GM06990 (cell line): ENCODE measurements at regions not wholly inside any gene's neighbourhood (a gene's known extent, or its start where the extent isn't known, plus 50 kb on each side); places are given as distances from the start of the nearest gene placed in this dataset.
A peak's percentile ranks its signal among the peaks of the same experiment; 100 is the strongest.

Source experiments
- DNase-seq: peaks from one replicate; pipeline ENCODE4 v3.0.0-alpha.2; 2011; ENCODE audit not compliant: insufficient read length; ENCODE audit errors: extremely low read depth
- H3K27me3 ChIP-seq: replicated peaks from 2 replicates; pipeline ENCODE4 v1.6.0; 2011; ENCODE audit warnings: low read length; ENCODE audit not compliant: control insufficient read depth, insufficient read depth
- H3K36me3 ChIP-seq: 2 replicates; pipeline ENCODE4 v1.5.1; 2011; ENCODE audit warnings: low read length; ENCODE audit not compliant: control insufficient read depth, insufficient read depth
- H3K4me3 ChIP-seq: replicated peaks from 2 replicates; pipeline ENCODE4 v1.5.1; 2011; ENCODE audit warnings: low read depth, mild to moderate bottlenecking, control low read depth, low read length
- TF ChIP-seq, protein P1 (sequence below): IDR thresholded peaks from 2 replicates; pipeline ENCODE4 v1.5.1; 2011; ENCODE audit warnings: low read length, control low read depth, mild to moderate bottlenecking, inconsistent platforms; ENCODE audit not compliant: insufficient read depth, poor library complexity, severe bottlenecking

DNA sequence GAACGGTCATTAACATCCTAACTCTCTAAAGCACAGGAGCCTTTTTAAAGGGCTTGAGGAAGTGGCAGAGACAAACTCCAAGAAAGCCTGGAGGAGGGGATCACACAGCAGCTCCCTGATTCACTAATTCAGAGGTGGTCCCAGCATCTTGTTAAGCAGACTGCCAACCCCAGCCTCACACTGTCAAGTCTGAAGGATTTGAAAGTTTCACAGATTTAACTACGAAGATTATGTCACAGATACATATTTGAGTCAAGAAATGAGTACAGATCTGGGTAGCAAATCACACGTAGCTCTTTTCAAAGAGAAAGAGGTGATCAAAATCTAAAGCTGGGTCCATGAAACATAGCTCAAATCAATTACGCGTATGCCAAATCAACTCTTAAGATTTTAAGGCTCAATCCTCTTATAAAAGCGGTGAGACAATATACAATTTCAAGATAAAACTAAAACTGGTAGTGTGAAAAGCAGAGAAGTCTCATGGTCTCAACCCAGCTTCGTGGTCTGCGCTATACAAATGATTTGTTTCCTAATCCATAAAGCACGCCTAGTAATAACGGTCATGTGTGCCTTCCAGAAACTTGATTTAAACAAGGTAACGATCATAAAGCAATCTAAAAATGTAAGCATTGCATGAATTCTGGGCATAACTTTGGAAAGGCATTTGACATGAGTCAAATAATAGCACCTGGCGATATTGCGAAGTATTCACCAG is 229.9 kb upstream of the MKLN1 start:
- TF ChIP-seq, protein P1, sequence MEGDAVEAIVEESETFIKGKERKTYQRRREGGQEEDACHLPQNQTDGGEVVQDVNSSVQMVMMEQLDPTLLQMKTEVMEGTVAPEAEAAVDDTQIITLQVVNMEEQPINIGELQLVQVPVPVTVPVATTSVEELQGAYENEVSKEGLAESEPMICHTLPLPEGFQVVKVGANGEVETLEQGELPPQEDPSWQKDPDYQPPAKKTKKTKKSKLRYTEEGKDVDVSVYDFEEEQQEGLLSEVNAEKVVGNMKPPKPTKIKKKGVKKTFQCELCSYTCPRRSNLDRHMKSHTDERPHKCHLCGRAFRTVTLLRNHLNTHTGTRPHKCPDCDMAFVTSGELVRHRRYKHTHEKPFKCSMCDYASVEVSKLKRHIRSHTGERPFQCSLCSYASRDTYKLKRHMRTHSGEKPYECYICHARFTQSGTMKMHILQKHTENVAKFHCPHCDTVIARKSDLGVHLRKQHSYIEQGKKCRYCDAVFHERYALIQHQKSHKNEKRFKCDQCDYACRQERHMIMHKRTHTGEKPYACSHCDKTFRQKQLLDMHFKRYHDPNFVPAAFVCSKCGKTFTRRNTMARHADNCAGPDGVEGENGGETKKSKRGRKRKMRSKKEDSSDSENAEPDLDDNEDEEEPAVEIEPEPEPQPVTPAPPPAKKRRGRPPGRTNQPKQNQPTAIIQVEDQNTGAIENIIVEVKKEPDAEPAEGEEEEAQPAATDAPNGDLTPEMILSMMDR = no peak
- Histone ChIP-seq H3K27me3 (no peaks in the 10 kb centered on the region), H3K4me3 (peak overlapping the region; percentile 10; the same call in 1 of the 2 replicates), H3K36me3 (no peaks in the 10 kb centered on the region; the same call in 1 of the 2 replicates)
- DNase-seq = no peak

DNA sequence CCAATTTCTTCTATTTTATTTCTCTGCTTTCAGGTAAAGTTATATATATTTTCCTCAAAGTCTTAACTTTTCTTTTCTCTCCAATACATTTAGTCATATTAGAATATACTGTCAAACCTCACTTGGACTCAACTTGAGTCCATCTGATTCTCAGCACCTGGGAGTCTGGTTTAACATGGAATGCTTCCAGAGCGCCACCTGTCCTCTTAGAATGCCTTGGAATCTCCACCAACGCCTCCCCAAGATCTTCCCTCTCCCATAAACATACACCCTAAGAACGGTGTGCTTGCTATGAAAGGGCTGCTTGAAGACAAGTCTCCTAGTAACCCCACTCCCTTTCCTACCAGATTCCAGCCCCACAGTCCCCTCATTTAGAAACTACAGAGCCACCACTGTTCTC is 229.1 kb upstream of the MKLN1 start:
- no peak for DNase-seq
- no peak overlapping the region for H3K4me3 ChIP-seq
- H3K36me3 ChIP-seq = no peaks in the 10 kb centered on the region; the same call in none of the 2 replicates
- no peaks in the 10 kb centered on the region for H3K27me3 ChIP-seq
- TF ChIP-seq, protein P1 = no peak

DNA sequence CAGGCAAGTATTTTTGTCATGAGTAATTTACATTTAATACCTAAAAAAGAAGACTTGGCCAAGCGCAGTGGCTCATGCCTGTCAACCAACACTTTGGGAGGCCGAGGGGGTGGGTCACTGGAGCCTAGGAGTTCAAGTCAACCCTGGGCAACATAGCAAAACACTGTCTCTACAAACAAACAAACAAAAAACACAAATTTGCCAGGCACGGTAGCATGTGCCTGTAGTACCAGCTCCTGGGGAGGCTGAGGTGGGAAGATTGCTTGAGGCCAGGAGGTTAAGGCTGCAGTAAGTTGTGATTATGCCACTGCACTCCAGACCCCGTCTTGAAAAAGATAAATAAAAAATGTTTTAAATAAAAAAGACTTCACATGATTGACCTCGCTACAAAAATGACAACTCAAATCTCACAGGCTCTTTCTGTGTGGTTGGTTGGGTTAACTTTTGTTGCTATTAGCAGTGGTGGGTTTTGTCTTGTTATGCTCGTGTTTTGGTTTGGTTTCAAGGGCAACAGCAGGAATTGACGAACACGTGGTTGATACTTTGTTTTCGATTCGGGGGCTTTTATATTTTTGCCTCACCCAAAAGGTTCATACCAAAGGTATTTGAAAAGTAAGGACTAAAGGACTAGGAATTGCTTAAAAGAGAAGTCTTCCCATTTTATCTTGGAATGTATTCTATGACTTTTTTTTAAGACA is 227.2 kb upstream of the MKLN1 start:
- Histone ChIP-seq H3K27me3 (no peaks in the 10 kb centered on the region), H3K4me3 (no peak overlapping the region), H3K36me3 (peaks cover 3% of the 10 kb centered on the region)
- TF ChIP-seq, protein P1 = no peak
- DNase-seq = no peak

DNA sequence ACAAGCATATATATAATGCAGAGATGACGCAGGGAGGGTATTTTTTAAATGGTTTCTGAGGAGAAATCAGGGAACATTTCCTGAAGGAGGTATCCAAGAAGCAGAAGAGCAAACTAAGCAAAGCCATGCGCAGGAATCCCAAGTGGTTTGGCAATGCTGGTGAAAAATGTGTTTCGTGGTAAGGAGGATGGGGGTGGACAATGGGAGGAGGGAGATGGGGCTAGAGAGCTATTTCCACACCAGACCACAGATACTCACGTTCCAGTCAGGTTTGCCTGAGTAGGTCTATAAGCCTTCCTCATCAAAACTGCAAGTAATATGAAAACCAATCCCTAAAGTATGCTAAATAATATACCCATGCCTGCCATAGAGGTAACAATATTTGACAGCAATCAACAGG is 223.7 kb upstream of the MKLN1 start:
- no peak overlapping the region for H3K4me3 ChIP-seq
- TF ChIP-seq, protein P1 = no peak
- no peak for DNase-seq
- H3K36me3 ChIP-seq = peaks cover 3% of the 10 kb centered on the region
- no peaks in the 10 kb centered on the region for H3K27me3 ChIP-seq

DNA sequence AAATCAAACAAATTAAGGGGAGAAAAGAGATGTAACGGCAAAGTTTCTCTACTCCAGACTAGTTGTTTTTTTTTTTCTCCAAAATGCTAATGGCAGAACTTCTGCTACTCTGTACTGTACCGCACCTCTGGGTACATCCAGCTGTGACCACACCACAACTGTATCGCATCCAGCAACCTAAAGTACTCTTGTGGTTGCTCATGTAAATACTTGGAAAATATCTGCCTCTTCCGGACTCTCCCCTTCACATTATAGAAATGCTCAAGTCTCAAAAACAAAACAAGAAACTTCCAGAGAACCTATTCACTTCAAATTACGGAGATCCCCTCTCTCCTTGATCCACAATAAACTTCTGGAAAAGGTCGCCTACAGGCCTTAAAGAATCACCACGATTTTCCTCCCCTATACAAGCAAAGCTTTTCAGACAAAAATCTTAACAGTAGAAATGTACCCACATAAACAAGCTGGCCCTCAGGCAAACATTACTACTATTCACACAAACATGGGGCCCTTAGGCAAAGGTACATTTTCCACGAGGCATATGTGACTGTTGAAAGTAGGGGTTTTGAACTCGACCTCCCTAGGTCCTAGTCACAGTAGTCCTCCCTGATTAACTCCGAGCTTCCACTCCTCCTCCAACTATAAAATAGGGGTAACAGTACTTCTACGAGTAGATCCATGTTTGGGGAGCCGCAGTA is 222.9 kb upstream of the MKLN1 start:
- Histone ChIP-seq H3K36me3 (peaks cover 3% of the 10 kb centered on the region), H3K4me3 (peak overlapping the region; percentile 64), H3K27me3 (no peaks in the 10 kb centered on the region)
- DNase-seq = no peak
- TF ChIP-seq, protein P1 = no peak
